ENCODE measurements at regions not wholly inside any gene's neighbourhood (a gene's known extent, or its start where the extent isn't known, plus 50 kb on each side); places are given as distances from the start of the nearest gene placed in this dataset.

- no peak for DNase-seq (ENCODE audit: extremely low read depth, low read depth)
Measured at GRCh38 chr2:104786821-104787220, 67.1 kb upstream of the POU3F3 start.

- DNase-seq (ENCODE audit: extremely low read depth, low read depth), result no peak
Measured at GRCh38 chr2:104787298-104788065, 66.4 kb upstream of the POU3F3 start.

- DNase-seq (ENCODE audit: extremely low read depth, low read depth), result no peak
Measured at GRCh38 chr2:104788742-104789455, 65.0 kb upstream of the POU3F3 start.

- DNase-seq (ENCODE audit: extremely low read depth, low read depth), result no peak
Measured at GRCh38 chr2:104790100-104790811, 63.7 kb upstream of the POU3F3 start.

GRCh38 chr2:104790901-104791495, 62.9 kb upstream of the POU3F3 start:
- DNase-seq (ENCODE audit: extremely low read depth, low read depth), result no peak

GRCh38 chr2:104793966-104794365, 59.9 kb upstream of the POU3F3 start:
- no peak for DNase-seq (ENCODE audit: extremely low read depth, low read depth)

GRCh38 chr2:104794441-104794840, 59.5 kb upstream of the POU3F3 start:
- no peak for DNase-seq (ENCODE audit: extremely low read depth, low read depth)

Small RNAs in the stretch of these regions (small RNA-seq; reads per million reads assigned to genes)
- gene RF00139 (0 reads per million in 2 experiments), gene RF02091 (0 reads per million in 2 experiments)

Data from NCI-H460 (cell line).